HFFc6 (cell line): ENCODE measurements at regions not wholly inside any gene's neighbourhood (a gene's known extent, or its start where the extent isn't known, plus 50 kb on each side); places are given as distances from the start of the nearest gene placed in this dataset.

Experiments used
- DNase-seq: peaks from one replicate; pipeline ENCODE4 v3.0.0-alpha.2; 2018
- H3K27ac Mint-ChIP-seq: 2 replicates; pipeline ENCODE4 v1.8.0; 2020; ENCODE audit warnings: mild to moderate bottlenecking, mixed read lengths
- H3K27me3 Mint-ChIP-seq: 2 replicates; pipeline ENCODE4 v1.8.0; 2021; ENCODE audit warnings: mild to moderate bottlenecking, moderate library complexity, mixed read lengths; ENCODE audit not compliant: insufficient read depth
- H3K36me3 Mint-ChIP-seq: 2 replicates; pipeline ENCODE4 v1.8.0; 2021; ENCODE audit warnings: low read depth, mixed read lengths
- H3K4me1 Mint-ChIP-seq: 2 replicates; pipeline ENCODE4 v1.8.0; 2020; ENCODE audit warnings: low read depth, mixed read lengths
- H3K4me3 Mint-ChIP-seq: 2 replicates; pipeline ENCODE4 v1.8.0; 2020; ENCODE audit warnings: mild to moderate bottlenecking, moderate library complexity, mixed read lengths
- H3K9me3 Mint-ChIP-seq: 2 replicates; pipeline ENCODE4 v1.8.0; 2020; ENCODE audit warnings: mild to moderate bottlenecking, mixed read lengths
- TF ChIP-seq, protein P1 (sequence below): fragments of 200-600 bp; sonication (generic); IDR thresholded peaks from 2 replicates; pipeline ENCODE4 v1.5.0; 2021; ENCODE audit warnings: antibody characterized with exemption, mild to moderate bottlenecking

DNA sequence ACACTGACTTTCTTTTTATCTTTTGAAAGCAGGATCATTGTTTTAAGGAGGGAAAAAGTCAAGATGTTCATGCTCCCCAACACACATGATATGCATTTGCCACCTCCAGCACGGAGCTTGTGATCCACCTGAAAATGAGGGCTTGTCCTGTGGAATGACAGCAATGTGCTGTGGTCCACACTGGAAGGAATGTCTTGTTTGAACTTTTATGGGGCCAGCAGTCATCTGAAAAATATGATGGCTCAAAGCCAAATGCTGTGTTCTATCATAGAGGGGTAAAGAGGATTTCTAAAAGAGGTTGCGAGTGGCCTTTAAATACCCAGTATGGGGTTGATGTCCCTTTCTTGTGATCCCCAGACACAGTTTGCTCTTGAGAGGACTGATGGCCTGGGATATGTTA, 226.5 kb upstream of the SPRED2 start:
- Mint-ChIP-seq H3K27ac (no peak overlapping the region), H3K4me1 (peaks cover 44% of the 10 kb centered on the region), H3K27me3 (peaks cover 23% of the 10 kb centered on the region), H3K9me3 (no peaks in the 10 kb centered on the region), H3K4me3 (peak overlapping the region; percentile 1; the same call in 1 of the 2 replicates), H3K36me3 (no peaks in the 10 kb centered on the region)
- peak; percentile 47 for DNase-seq
- TF ChIP-seq, protein P1, sequence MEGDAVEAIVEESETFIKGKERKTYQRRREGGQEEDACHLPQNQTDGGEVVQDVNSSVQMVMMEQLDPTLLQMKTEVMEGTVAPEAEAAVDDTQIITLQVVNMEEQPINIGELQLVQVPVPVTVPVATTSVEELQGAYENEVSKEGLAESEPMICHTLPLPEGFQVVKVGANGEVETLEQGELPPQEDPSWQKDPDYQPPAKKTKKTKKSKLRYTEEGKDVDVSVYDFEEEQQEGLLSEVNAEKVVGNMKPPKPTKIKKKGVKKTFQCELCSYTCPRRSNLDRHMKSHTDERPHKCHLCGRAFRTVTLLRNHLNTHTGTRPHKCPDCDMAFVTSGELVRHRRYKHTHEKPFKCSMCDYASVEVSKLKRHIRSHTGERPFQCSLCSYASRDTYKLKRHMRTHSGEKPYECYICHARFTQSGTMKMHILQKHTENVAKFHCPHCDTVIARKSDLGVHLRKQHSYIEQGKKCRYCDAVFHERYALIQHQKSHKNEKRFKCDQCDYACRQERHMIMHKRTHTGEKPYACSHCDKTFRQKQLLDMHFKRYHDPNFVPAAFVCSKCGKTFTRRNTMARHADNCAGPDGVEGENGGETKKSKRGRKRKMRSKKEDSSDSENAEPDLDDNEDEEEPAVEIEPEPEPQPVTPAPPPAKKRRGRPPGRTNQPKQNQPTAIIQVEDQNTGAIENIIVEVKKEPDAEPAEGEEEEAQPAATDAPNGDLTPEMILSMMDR: no peak

DNA sequence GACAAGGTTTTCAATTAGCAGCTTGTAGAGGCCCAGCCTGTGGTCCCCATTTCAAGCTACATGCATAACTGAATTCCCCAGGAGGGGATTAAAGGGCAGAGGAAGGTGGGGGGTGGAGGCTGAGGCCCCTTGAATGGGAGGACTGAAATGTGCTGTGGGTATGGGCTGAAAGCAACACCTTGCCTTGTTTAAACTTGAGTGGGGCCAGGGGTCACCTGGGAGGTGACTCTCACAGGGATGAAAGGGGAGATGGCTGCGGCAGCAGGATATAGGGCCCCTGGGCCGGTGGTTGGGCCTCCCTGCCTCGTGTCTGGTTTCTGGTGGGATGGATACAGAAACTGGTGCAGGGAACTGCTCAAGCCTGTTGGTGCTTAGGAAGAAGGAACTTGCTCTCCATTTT, 225.9 kb upstream of the SPRED2 start:
- Mint-ChIP-seq H3K27ac (no peak overlapping the region), H3K36me3 (no peaks in the 10 kb centered on the region)

DNA sequence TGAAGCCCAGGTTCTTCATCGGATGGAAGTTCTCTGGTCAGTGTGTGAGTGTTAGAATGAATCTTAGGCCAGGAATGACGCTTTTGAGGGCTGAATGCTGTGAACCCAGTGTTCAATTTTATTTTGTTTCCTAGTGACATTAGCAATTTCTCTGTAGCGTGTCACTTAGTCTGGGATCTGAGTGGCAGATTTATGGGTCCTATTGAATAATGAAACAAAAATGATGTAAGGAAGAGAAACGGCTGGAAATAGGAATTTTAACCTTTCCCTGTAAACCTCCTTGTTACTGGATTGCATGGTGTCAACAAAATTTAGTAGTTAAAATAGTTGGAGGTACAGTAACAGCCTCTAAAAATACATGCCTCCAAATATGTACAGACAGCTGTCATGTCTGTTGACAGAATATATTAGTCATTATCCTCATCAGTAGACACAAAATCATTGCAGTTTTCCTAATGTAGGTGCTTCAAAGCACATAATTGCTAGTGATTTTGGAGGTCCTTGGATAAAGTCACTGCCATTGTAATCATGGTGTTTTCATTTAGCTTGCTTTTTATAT, 223.8 kb upstream of the SPRED2 start:
- DNase-seq: no peak
- no peak overlapping the region for H3K27ac Mint-ChIP-seq

More for the DNA sequence above, 225.9 kb upstream of the SPRED2 start:
- Mint-ChIP-seq H3K9me3 (no peaks in the 10 kb centered on the region), H3K27me3 (peaks cover 23% of the 10 kb centered on the region), H3K4me3 (no peak overlapping the region), H3K4me1 (peaks cover 38% of the 10 kb centered on the region)
- DNase-seq: no peak
- TF ChIP-seq, protein P1: no peak

DNA sequence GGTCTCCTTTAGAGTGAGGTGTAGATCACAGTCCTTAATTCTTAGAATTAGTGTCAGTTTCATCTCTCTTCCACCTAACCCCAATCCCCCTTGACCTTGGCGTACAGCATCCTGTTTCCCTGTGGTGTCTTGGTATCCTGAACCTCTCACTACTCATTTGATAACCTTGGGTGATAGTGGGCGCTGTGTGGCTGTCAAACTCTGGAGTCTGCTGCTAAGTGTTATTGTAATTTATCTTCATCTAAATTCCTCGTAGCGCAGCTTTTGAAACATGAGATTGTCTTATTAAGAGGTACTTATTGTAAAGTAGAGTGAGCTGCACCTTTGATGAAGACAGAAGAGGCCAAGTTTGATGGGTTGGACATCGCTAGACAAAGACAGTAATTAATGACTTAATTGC, 222.6 kb upstream of the SPRED2 start:
- Mint-ChIP-seq H3K4me3 (no peak overlapping the region), H3K27ac (no peak overlapping the region), H3K9me3 (no peaks in the 10 kb centered on the region), H3K27me3 (peaks cover 20% of the 10 kb centered on the region), H3K4me1 (peaks cover 15% of the 10 kb centered on the region), H3K36me3 (no peaks in the 10 kb centered on the region)
- TF ChIP-seq, protein P1: no peak
- no peak for DNase-seq

More for the DNA sequence above, 223.8 kb upstream of the SPRED2 start:
- Mint-ChIP-seq H3K4me1 (peaks cover 23% of the 10 kb centered on the region), H3K9me3 (no peaks in the 10 kb centered on the region), H3K27me3 (peaks cover 17% of the 10 kb centered on the region), H3K4me3 (no peak overlapping the region), H3K36me3 (no peaks in the 10 kb centered on the region)
- TF ChIP-seq, protein P1: no peak

DNA sequence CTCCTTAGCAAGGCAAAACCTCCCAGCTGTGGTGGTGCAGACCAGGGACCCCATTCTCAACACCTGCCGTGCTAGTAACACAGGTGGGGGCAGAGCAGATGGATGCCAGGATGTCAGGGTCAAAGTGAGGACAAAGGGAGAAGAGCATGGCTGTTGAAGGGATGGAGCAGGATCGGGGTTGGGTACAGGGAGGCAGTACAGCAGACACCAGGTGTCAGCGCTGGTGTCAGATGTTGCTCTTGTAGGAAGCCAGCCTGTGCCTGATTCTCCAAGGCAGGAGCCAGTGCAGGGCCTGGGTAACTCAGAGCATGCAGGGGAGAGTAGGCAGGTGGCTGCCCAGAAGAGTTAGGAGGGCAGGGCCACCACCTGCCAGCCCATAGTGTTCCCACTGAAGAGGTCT, 222.1 kb upstream of the SPRED2 start:
- H3K27me3 Mint-ChIP-seq: peaks cover 20% of the 10 kb centered on the region
- TF ChIP-seq, protein P1: no peak
- H3K27ac Mint-ChIP-seq: no peak overlapping the region
- no peak overlapping the region for H3K4me3 Mint-ChIP-seq
- H3K9me3 Mint-ChIP-seq: no peaks in the 10 kb centered on the region
- DNase-seq: no peak
- H3K4me1 Mint-ChIP-seq: peaks cover 14% of the 10 kb centered on the region
- no peaks in the 10 kb centered on the region for H3K36me3 Mint-ChIP-seq

DNA sequence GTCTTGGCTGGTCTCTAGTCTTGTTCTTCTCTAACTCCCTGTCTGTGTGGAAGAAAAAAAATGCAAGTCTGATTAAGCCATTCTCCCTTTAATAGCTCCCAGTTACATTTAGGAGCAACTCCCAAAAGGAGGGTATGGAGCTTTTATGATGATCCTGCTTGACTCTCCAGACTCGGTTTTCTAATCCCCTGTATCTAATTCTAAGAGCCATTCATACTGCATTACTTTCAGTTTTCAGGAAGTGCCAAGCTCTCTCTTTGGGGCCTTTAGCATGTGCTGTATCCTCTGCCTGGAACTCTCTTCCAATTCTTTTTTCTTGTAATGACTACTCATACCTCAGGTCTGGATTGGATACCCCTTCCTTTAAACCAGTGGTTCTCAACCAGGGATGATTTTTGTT, 219.7 kb upstream of the SPRED2 start:
- H3K27me3 Mint-ChIP-seq: peaks cover 31% of the 10 kb centered on the region
- no peak overlapping the region for H3K4me3 Mint-ChIP-seq
- no peaks in the 10 kb centered on the region for H3K36me3 Mint-ChIP-seq
- no peak overlapping the region for H3K27ac Mint-ChIP-seq
- no peaks in the 10 kb centered on the region for H3K9me3 Mint-ChIP-seq
- TF ChIP-seq, protein P1: no peak
- no peaks in the 10 kb centered on the region for H3K4me1 Mint-ChIP-seq
- DNase-seq: no peak
